H1 (cell line): ENCODE measurements at regions not wholly inside any gene's neighbourhood (a gene's known extent, or its start where the extent isn't known, plus 50 kb on each side); places are given as distances from the start of the nearest gene placed in this dataset.

Experiments used
- CTCF ChIA-PET: fragments of 300-600 bp; sonication (Branson Sonifier 250); formaldehyde crosslinking; loops from one replicate; lab custom pipeline; 2021; ENCODE audit not compliant: partially characterized antibody; lab: Charles Lee
- POLR2A ChIA-PET: fragments of 300-600 bp; sonication (Branson Sonifier 250); formaldehyde crosslinking; loops from one replicate; lab custom pipeline; 2021; ENCODE audit warnings: inconsistent platforms; ENCODE audit not compliant: partially characterized antibody; lab: Charles Lee
- DNase-seq, 2 experiments: peaks; one replicate each; pipeline versions ENCODE4 v3.0.0 to v3.0.0-alpha.2; 2010 to 2022; ENCODE audit warnings: low spot score in 2 of 2, low read depth in 1 of 2, mixed read lengths in 1 of 2
- FAIRE-seq: peaks from 2 replicates; lab custom pipeline; 2011; peaks lifted over from hg19 to GRCh38; lab: Jason Lieb, UNC
- H2AFZ ChIP-seq: 2 replicates; pipeline ENCODE4 v1.8.1; 2012; ENCODE audit warnings: low read length, inconsistent platforms
- H2AK5ac ChIP-seq: 2 replicates; pipeline ENCODE4 v1.6.1; 2013; ENCODE audit warnings: low read depth, low read length
- H2BK120ac ChIP-seq: replicated peaks from 2 replicates; pipeline ENCODE3; 2013; ENCODE audit warnings: low read depth, low read length, inconsistent platforms
- H2BK12ac ChIP-seq: 2 replicates; pipeline ENCODE4 v1.6.1; 2013; ENCODE audit warnings: low read depth, low read length
- H2BK15ac ChIP-seq: 2 replicates; pipeline ENCODE4 v1.6.1; 2013; ENCODE audit warnings: low read length
- H2BK20ac ChIP-seq: 2 replicates; pipeline ENCODE4 v1.6.1; 2013; ENCODE audit warnings: low read length
- H2BK5ac ChIP-seq: 2 replicates; pipeline ENCODE4 v1.6.1; 2013; ENCODE audit warnings: low read depth, low read length
- H3K14ac ChIP-seq: 2 replicates; pipeline ENCODE4 v1.6.1; 2013; ENCODE audit warnings: inconsistent platforms; ENCODE audit not compliant: insufficient read length
- H3K18ac ChIP-seq: 2 replicates; pipeline ENCODE4 v1.6.1; 2013; ENCODE audit warnings: low read length; ENCODE audit errors: extremely low read depth
- H3K23ac ChIP-seq: 2 replicates; pipeline ENCODE4 v1.6.1; 2013; ENCODE audit warnings: inconsistent platforms; ENCODE audit not compliant: insufficient read length
- H3K23me2 ChIP-seq: 2 replicates; pipeline ENCODE4 v1.6.1; 2013; ENCODE audit warnings: low read depth, low read length
- H3K27ac ChIP-seq: 2 replicates; pipeline ENCODE4 v1.6.1; 2011; ENCODE audit warnings: low read depth, low read length, inconsistent platforms
- H3K27me3 ChIP-seq, 4 experiments: replicated peaks in 1 of 4; 1 replicate in 1 of 4; 2 replicates in 3 of 4; pipeline versions ENCODE4 v1.6.1 to v1.8.1; 2011 to 2013; ENCODE audit warnings: low read length in 3 of 4, mild to moderate bottlenecking in 3 of 4, inconsistent platforms in 2 of 4, mixed read lengths in 2 of 4, moderate library complexity in 1 of 4; ENCODE audit not compliant: control insufficient read depth in 3 of 4, insufficient read depth in 3 of 4; ENCODE audit errors: extremely low read depth in 1 of 4
- H3K36me3 ChIP-seq, 4 experiments: 2 replicates each; pipeline versions ENCODE4 v1.6.1 to v1.8.1; 2011 to 2013; ENCODE audit warnings: mild to moderate bottlenecking in 4 of 4, low read length in 3 of 4, moderate library complexity in 2 of 4, control low read depth in 1 of 4, inconsistent platforms in 1 of 4; ENCODE audit not compliant: insufficient read depth in 4 of 4, control insufficient read depth in 2 of 4
- H3K4ac ChIP-seq: replicated peaks from 2 replicates; pipeline ENCODE3; 2013; ENCODE audit warnings: low read length, low read depth, mixed read lengths, inconsistent platforms; ENCODE audit not compliant: insufficient read length
- H3K4me1 ChIP-seq, 4 experiments: replicated peaks in 1 of 4; 1 replicate in 1 of 4; 2 replicates in 3 of 4; pipeline versions ENCODE4 v1.6.1 to v1.8.1; 2011 to 2013; ENCODE audit warnings: low read length in 3 of 4, inconsistent platforms in 2 of 4, mixed read lengths in 1 of 4; ENCODE audit not compliant: insufficient read depth in 4 of 4, control insufficient read depth in 3 of 4
- H3K4me2 ChIP-seq, 2 experiments: 2 replicates each; pipeline versions ENCODE4 v1.6.1 to v1.8.1; 2011 to 2013; ENCODE audit warnings: low read depth in 2 of 2, low read length in 2 of 2, control low read depth in 1 of 2, inconsistent platforms in 1 of 2, mild to moderate bottlenecking in 1 of 2; ENCODE audit not compliant: insufficient read depth in 1 of 2
- H3K4me3 ChIP-seq, 4 experiments: fragments of 200-600, 300-600 bp in 1 of 4; sonication (generic), shearing (Covaris generic), sonication (Bioruptor Twin) in 1 of 4; 2 replicates each; pipeline versions ENCODE4 v1.5.1 to v1.8.1; 2011 to 2016; ENCODE audit warnings: low read length in 4 of 4, low read depth in 3 of 4, control low read depth in 2 of 4, inconsistent platforms in 2 of 4, mild to moderate bottlenecking in 2 of 4, mixed read lengths in 1 of 4, moderate library complexity in 1 of 4; ENCODE audit not compliant: insufficient read depth in 2 of 4; ENCODE audit errors: extremely low read depth in 1 of 4
- H3K56ac ChIP-seq: replicated peaks from 2 replicates; pipeline ENCODE3; 2013; ENCODE audit warnings: low read depth, mild to moderate bottlenecking, mixed read lengths, low read length, inconsistent platforms; ENCODE audit not compliant: insufficient read length
- H3K79me1 ChIP-seq: 2 replicates; pipeline ENCODE4 v1.6.1; 2013; ENCODE audit warnings: low read depth, low read length, control low read depth
- H3K79me2 ChIP-seq, 2 experiments: 2 replicates each; pipeline versions ENCODE4 v1.6.1 to v1.8.1; 2012 to 2013; ENCODE audit warnings: low read length in 2 of 2, mild to moderate bottlenecking in 2 of 2, inconsistent platforms in 1 of 2; ENCODE audit not compliant: insufficient read depth in 2 of 2, control insufficient read depth in 1 of 2
- H3K9ac ChIP-seq, 4 experiments: replicated peaks in 1 of 4; 1 replicate in 1 of 4; 2 replicates in 3 of 4; pipeline versions ENCODE4 v1.6.1 to v1.8.1; 2011 to 2013; ENCODE audit warnings: low read depth in 3 of 4, low read length in 3 of 4, control low read depth in 2 of 4, mild to moderate bottlenecking in 2 of 4, moderate library complexity in 2 of 4, inconsistent platforms in 1 of 4; ENCODE audit errors: extremely low read depth in 1 of 4
- H3K9me3 ChIP-seq, 2 experiments: 2 replicates each; pipeline versions ENCODE4 v1.6.1 to v1.8.1; 2012 to 2013; ENCODE audit warnings: mild to moderate bottlenecking in 2 of 2, moderate library complexity in 2 of 2, control low read depth in 1 of 2, inconsistent platforms in 1 of 2, low read depth in 1 of 2, low read length in 1 of 2, mixed read lengths in 1 of 2; ENCODE audit not compliant: insufficient read depth in 2 of 2
- H4K20me1 ChIP-seq, 2 experiments: replicated peaks in 1 of 2; 2 replicates each; pipeline versions ENCODE3 to v1.8.1; 2011 to 2013; ENCODE audit warnings: inconsistent platforms in 2 of 2, low read length in 2 of 2, mild to moderate bottlenecking in 1 of 2; ENCODE audit not compliant: insufficient read depth in 2 of 2, control insufficient read depth in 1 of 2
- H4K5ac ChIP-seq: 2 replicates; pipeline ENCODE4 v1.6.1; 2013; ENCODE audit warnings: low read length, low read depth, mixed read lengths, inconsistent platforms; ENCODE audit not compliant: insufficient read length
- H4K8ac ChIP-seq: 2 replicates; pipeline ENCODE4 v1.8.0; 2013; ENCODE audit warnings: mild to moderate bottlenecking, moderate library complexity, low read length, inconsistent platforms; ENCODE audit not compliant: insufficient read depth; ENCODE audit errors: extremely low read depth
- H4K91ac ChIP-seq: replicated peaks from 2 replicates; pipeline ENCODE3; 2013; ENCODE audit warnings: low read length, mixed read lengths, inconsistent platforms; ENCODE audit not compliant: insufficient read length
- JUN ChIP-seq: IDR thresholded peaks from 2 replicates; pipeline ENCODE4 v1.6.1; 2011; ENCODE audit warnings: low read depth, mild to moderate bottlenecking, improper control_type of control experiment, low read length
- WGBS, 2 experiments: shearing (Covaris generic) in 1 of 2; methylation state at CpG; one replicate each; pipeline versions ENCODE4 v1.1.6 to v1.1.7; 2013 to 2015; ENCODE audit warnings: low lambda C conversion rate in 2 of 2, mixed read lengths in 2 of 2, inconsistent platforms in 1 of 2, low coverage in 1 of 2, missing lambda C conversion rate in 1 of 2; ENCODE audit not compliant: insufficient replicate concordance in 2 of 2, insufficient coverage in 1 of 2, insufficient read length in 1 of 2; ENCODE audit errors: extremely low coverage in 1 of 2, missing lambda C conversion rate in 1 of 2; 5-methylcytosine and 5-hydroxymethylcytosine counted together

GRCh38 chr17:53321651-53322050 is 501.1 kb upstream of the KIF2B start:
- Histone ChIP-seq H2BK5ac (no peak overlapping the region), H2BK20ac (no peak overlapping the region), H4K5ac (no peak overlapping the region), H3K23me2 (no peaks in the 10 kb centered on the region), H3K14ac (no peak overlapping the region), H4K91ac (no peak overlapping the region), H3K79me2 (no peaks in the 10 kb centered on the region), H3K4me3 (no peak overlapping the region), H3K9me3 (peaks cover 2% of the 10 kb centered on the region in 2 experiments; a peak in 1 of 4 replicates), H2BK15ac (no peak overlapping the region), H3K23ac (no peak overlapping the region), H3K4me1 (no peaks in the 10 kb centered on the region), H3K27ac (no peak overlapping the region), H2AK5ac (no peak overlapping the region), H2AFZ (no peak overlapping the region), H3K18ac (no peak overlapping the region), H3K79me1 (no peaks in the 10 kb centered on the region), H3K4me2 (no peak overlapping the region), H2BK12ac (no peak overlapping the region), H3K36me3 (no peaks in the 10 kb centered on the region), H3K9ac (no peak overlapping the region), H4K20me1 (no peaks in the 10 kb centered on the region), H2BK120ac (no peak overlapping the region), H4K8ac (no peak overlapping the region), H3K4ac (no peak overlapping the region), H3K27me3 (no peaks in the 10 kb centered on the region), H3K56ac (no peak overlapping the region)
- ChIA-PET POLR2A (no interaction called here), CTCF (no interaction called here)
- no peak for FAIRE-seq
- no peak for DNase-seq
- WGBS, 2 experiments: 87% methylated on average over 2 of the region's 2 CpGs; no CpG with 5 or more reads in 1 of the 2 experiments
- TF ChIP-seq JUN: no peak
